Activated naive CD8-positive, alpha-beta T cell treated with anti-CD3 and anti-CD28 coated beads, Interleukin-2, amount 50 U/mL, for 24 hours (primary cell): ENCODE measurements at regions not wholly inside any gene's neighbourhood (a gene's known extent, or its start where the extent isn't known, plus 50 kb on each side); places are given as distances from the start of the nearest gene placed in this dataset.

Experiments
- ATAC-seq: fragments of 150-1000 bp; cut with Tn5 transposase; one replicate; pipeline ENCODE4 v1.10.0; 2021
- DNase-seq: peaks from one replicate; pipeline ENCODE4 v3.0.0; 2021
- H3K27ac Mint-ChIP-seq: one replicate; pipeline ENCODE4 v1.8.0; 2021; ENCODE audit warnings: mild to moderate bottlenecking, mixed read lengths
- H3K27me3 Mint-ChIP-seq: one replicate; pipeline ENCODE4 v1.8.0; 2021; ENCODE audit warnings: mixed read lengths
- H3K36me3 Mint-ChIP-seq: one replicate; pipeline ENCODE4 v1.8.0; 2021; ENCODE audit warnings: low read depth, mixed read lengths
- H3K4me1 Mint-ChIP-seq: one replicate; pipeline ENCODE4 v1.8.0; 2021; ENCODE audit warnings: mixed read lengths
- H3K4me3 Mint-ChIP-seq: one replicate; pipeline ENCODE4 v1.8.0; 2021; ENCODE audit warnings: mild to moderate bottlenecking, moderate library complexity, mixed read lengths
- H3K9me3 Mint-ChIP-seq: one replicate; pipeline ENCODE4 v1.8.0; 2021; ENCODE audit warnings: mixed read lengths

- no peaks in the 10 kb centered on the region for H3K9me3 Mint-ChIP-seq
- no peak overlapping the region for H3K4me3 Mint-ChIP-seq
- no peak overlapping the region for H3K27ac Mint-ChIP-seq
- H3K4me1 Mint-ChIP-seq = no peaks in the 10 kb centered on the region
- no peaks in the 10 kb centered on the region for H3K36me3 Mint-ChIP-seq
- ATAC-seq (no peak), DNase-seq (no peak)
- no peaks in the 10 kb centered on the region for H3K27me3 Mint-ChIP-seq
These were observed 627.3 kb upstream of the KIRREL3 start for GRCh38 chr11:127627629-127628457.

GRCh38 chr11:127627204-127627603, 626.6 kb upstream of the KIRREL3 start:
- H3K9me3 Mint-ChIP-seq = no peaks in the 10 kb centered on the region
- H3K27ac Mint-ChIP-seq = no peak overlapping the region
- no peak for ATAC-seq
- H3K27me3 Mint-ChIP-seq = no peaks in the 10 kb centered on the region
- H3K4me3 Mint-ChIP-seq = no peak overlapping the region
- H3K36me3 Mint-ChIP-seq = no peaks in the 10 kb centered on the region
- no peaks in the 10 kb centered on the region for H3K4me1 Mint-ChIP-seq
- DNase-seq = no peak

- DNase-seq (no peak), ATAC-seq (no peak)
- Mint-ChIP-seq H3K4me3 (no peak overlapping the region), H3K4me1 (no peaks in the 10 kb centered on the region), H3K36me3 (no peaks in the 10 kb centered on the region), H3K9me3 (no peaks in the 10 kb centered on the region), H3K27ac (no peak overlapping the region), H3K27me3 (no peaks in the 10 kb centered on the region)
These were observed 624.8 kb upstream of the KIRREL3 start for GRCh38 chr11:127625402-127625801.

GRCh38 chr11:127624306-127624856, 623.8 kb upstream of the KIRREL3 start:
- DNase-seq = no peak
- no peak overlapping the region for H3K27ac Mint-ChIP-seq
- H3K36me3 Mint-ChIP-seq = no peaks in the 10 kb centered on the region

GRCh38 chr11:127622686-127623085, 622.1 kb upstream of the KIRREL3 start:
- Mint-ChIP-seq H3K9me3 (no peaks in the 10 kb centered on the region), H3K36me3 (no peaks in the 10 kb centered on the region), H3K27ac (no peak overlapping the region), H3K4me3 (no peak overlapping the region), H3K4me1 (no peaks in the 10 kb centered on the region), H3K27me3 (peaks cover 2% of the 10 kb centered on the region)
- DNase-seq (no peak), ATAC-seq (no peak)

More at GRCh38 chr11:127624306-127624856, 623.8 kb upstream of the KIRREL3 start:
- no peak overlapping the region for H3K4me3 Mint-ChIP-seq
- ATAC-seq = no peak
- no peaks in the 10 kb centered on the region for H3K9me3 Mint-ChIP-seq
- H3K27me3 Mint-ChIP-seq = no peaks in the 10 kb centered on the region
- no peaks in the 10 kb centered on the region for H3K4me1 Mint-ChIP-seq

GRCh38 chr11:127620671-127621070, 620.1 kb upstream of the KIRREL3 start:
- H3K36me3 Mint-ChIP-seq = no peaks in the 10 kb centered on the region
- H3K4me3 Mint-ChIP-seq = no peak overlapping the region
- peaks cover 2% of the 10 kb centered on the region for H3K27me3 Mint-ChIP-seq
- no peak overlapping the region for H3K27ac Mint-ChIP-seq
- ATAC-seq (no peak), DNase-seq (no peak)
- H3K9me3 Mint-ChIP-seq = no peaks in the 10 kb centered on the region
- no peaks in the 10 kb centered on the region for H3K4me1 Mint-ChIP-seq

- Mint-ChIP-seq H3K36me3 (no peaks in the 10 kb centered on the region), H3K27me3 (peaks cover 2% of the 10 kb centered on the region), H3K9me3 (no peaks in the 10 kb centered on the region), H3K4me1 (no peaks in the 10 kb centered on the region), H3K27ac (no peak overlapping the region), H3K4me3 (no peak overlapping the region)
- DNase-seq (no peak), ATAC-seq (no peak)
These were observed 619.4 kb upstream of the KIRREL3 start for GRCh38 chr11:127619946-127620345.

- no peak for ATAC-seq
- H3K9me3 Mint-ChIP-seq = no peaks in the 10 kb centered on the region
- H3K27me3 Mint-ChIP-seq = peaks cover 2% of the 10 kb centered on the region
- no peaks in the 10 kb centered on the region for H3K4me1 Mint-ChIP-seq
- H3K4me3 Mint-ChIP-seq = no peak overlapping the region
- H3K36me3 Mint-ChIP-seq = no peaks in the 10 kb centered on the region
- H3K27ac Mint-ChIP-seq = no peak overlapping the region
- no peak for DNase-seq
These were observed 618.2 kb upstream of the KIRREL3 start for GRCh38 chr11:127618721-127619120.

- ATAC-seq = no peak
- no peak for DNase-seq
These were observed 615.6 kb upstream of the KIRREL3 start for GRCh38 chr11:127616158-127616557.

GRCh38 chr11:127612607-127613006, 612.0 kb upstream of the KIRREL3 start:
- Mint-ChIP-seq H3K4me3 (no peak overlapping the region), H3K27me3 (no peaks in the 10 kb centered on the region), H3K27ac (no peak overlapping the region), H3K36me3 (no peaks in the 10 kb centered on the region), H3K9me3 (no peaks in the 10 kb centered on the region), H3K4me1 (no peaks in the 10 kb centered on the region)
- no peak for ATAC-seq
- no peak for DNase-seq

More at GRCh38 chr11:127616158-127616557, 615.6 kb upstream of the KIRREL3 start:
- Mint-ChIP-seq H3K27ac (no peak overlapping the region), H3K27me3 (peaks cover 2% of the 10 kb centered on the region), H3K36me3 (no peaks in the 10 kb centered on the region), H3K9me3 (no peaks in the 10 kb centered on the region), H3K4me3 (no peak overlapping the region), H3K4me1 (no peaks in the 10 kb centered on the region)

GRCh38 chr11:127609025-127609773, 608.6 kb upstream of the KIRREL3 start:
- Mint-ChIP-seq H3K4me3 (no peak overlapping the region), H3K9me3 (no peaks in the 10 kb centered on the region), H3K36me3 (no peaks in the 10 kb centered on the region), H3K4me1 (no peaks in the 10 kb centered on the region), H3K27me3 (no peaks in the 10 kb centered on the region), H3K27ac (no peak overlapping the region)
- ATAC-seq = no peak
- DNase-seq = no peak

GRCh38 chr11:127607487-127608085, 607.0 kb upstream of the KIRREL3 start:
- no peak overlapping the region for H3K27ac Mint-ChIP-seq
- no peaks in the 10 kb centered on the region for H3K36me3 Mint-ChIP-seq
- H3K9me3 Mint-ChIP-seq = no peaks in the 10 kb centered on the region
- no peak overlapping the region for H3K4me3 Mint-ChIP-seq
- DNase-seq = no peak
- no peaks in the 10 kb centered on the region for H3K4me1 Mint-ChIP-seq
- ATAC-seq = no peak
- H3K27me3 Mint-ChIP-seq = no peaks in the 10 kb centered on the region

GRCh38 chr11:127601578-127601977, 601.0 kb upstream of the KIRREL3 start:
- Mint-ChIP-seq H3K4me3 (no peak overlapping the region), H3K4me1 (no peaks in the 10 kb centered on the region), H3K27ac (no peak overlapping the region), H3K27me3 (no peaks in the 10 kb centered on the region), H3K9me3 (no peaks in the 10 kb centered on the region), H3K36me3 (no peaks in the 10 kb centered on the region)
- DNase-seq = no peak
- no peak for ATAC-seq

- no peak for ATAC-seq
- Mint-ChIP-seq H3K4me3 (no peak overlapping the region), H3K9me3 (no peaks in the 10 kb centered on the region), H3K27ac (no peak overlapping the region), H3K27me3 (no peaks in the 10 kb centered on the region), H3K36me3 (no peaks in the 10 kb centered on the region), H3K4me1 (no peaks in the 10 kb centered on the region)
- no peak for DNase-seq
These were observed 600.1 kb upstream of the KIRREL3 start for GRCh38 chr11:127600674-127601073.
